Activated T-helper 9 cell treated with anti-CD3 and anti-CD28 coated beads, Interleukin-2, amount 50 U/mL, for 16 hours (primary cell): ENCODE measurements at regions not wholly inside any gene's neighbourhood (a gene's known extent, or its start where the extent isn't known, plus 50 kb on each side); places are given as distances from the start of the nearest gene placed in this dataset.

Source experiments
- DNase-seq: peaks from one replicate; pipeline ENCODE4 v3.0.0-alpha.2; 2020; ENCODE audit warnings: low read depth

DNA sequence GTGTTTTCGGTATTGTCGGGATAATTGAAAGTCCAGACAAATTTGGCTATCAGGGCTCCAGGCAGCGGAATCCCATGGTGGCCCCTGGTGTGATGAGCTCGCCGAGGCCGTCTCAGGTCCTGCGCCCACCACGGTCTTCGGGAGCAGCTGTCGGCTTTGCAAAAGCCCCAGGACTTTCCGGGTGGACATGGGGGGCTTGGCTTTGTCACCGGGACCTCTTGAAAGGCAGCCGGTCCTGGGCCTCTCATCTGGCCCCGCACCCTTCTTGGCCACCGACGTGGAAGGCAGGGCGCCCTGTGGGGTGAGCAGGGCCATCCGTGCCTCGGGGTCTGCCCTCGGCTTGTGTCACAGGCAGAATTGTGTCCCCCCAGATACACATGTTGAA lies 87.1 kb upstream of the ACTRT2 start:
- no peak for DNase-seq

DNA sequence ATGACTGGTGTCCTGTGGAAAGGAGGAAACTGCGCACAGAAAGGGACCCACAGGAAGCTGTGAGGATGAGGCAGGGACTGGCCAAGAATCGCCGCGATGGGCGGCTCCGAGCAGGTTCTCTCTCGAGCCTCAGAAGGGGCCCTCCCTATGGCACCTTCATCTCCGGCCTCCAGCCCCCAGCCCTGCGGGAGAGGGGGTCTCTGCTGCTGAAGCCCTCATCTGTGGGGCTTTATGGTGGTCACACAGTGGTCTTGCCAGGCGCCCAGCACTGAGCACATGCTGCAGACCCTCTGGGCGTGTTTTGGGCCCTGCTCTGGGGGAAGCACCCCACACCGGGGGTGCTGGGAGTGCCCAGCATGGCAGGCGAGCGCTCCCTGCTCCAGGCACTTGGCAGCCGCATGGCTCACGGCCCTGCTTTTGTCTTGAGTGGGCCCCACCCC lies 86.6 kb upstream of the ACTRT2 start:
- DNase-seq = no peak

DNA sequence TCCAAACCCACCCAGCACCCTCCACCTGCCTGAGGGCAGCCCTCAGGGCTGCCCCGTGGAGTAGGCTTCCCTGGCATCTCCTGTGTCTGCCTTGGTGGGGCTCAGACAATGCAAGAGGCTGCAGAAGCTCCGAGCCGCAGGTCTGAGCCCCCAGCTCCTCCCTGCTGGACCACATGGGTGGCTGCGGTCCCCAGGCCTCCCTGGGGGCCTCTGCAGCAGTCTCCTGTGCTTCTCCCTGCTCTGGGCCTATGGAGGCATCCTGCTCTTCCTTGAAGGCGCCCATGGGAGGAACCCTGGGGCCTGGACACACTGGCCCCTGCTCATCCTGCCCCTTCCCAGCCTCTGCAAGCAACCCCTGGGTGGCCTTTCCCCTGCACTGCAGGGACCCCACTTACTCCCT lies 86.1 kb upstream of the ACTRT2 start:
- DNase-seq = no peak

DNA sequence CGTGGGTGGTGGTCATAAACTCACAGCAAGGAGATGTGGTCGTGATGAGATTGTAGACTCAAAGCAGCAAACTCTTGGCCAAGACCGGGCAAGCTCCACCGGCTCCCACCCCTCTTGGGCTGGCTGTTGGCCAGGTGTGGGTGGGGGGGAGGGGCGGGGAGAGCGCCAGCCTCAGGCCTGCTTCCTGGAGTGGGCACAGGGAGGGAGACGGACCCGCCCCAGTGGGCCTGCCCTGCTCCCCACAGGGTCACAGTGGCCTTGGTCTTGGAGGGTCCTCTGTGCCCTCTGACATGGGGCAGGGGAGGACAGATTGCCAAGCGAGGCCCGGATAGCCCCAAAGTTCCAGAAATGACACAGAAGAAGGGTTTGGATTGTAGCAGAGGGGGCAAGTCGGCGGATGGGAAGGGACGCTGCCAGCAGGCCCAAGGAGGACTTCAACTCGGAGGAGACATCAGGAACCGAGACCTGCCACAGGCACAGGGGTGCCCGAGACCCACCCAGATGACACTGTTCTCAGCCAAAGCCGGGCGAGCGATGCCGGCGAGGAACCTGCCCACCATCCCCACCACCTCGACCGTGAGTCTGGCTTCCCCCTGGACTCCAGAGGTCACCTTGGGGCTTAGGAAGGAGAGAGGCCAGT lies 85.4 kb upstream of the ACTRT2 start:
- no peak for DNase-seq

DNA sequence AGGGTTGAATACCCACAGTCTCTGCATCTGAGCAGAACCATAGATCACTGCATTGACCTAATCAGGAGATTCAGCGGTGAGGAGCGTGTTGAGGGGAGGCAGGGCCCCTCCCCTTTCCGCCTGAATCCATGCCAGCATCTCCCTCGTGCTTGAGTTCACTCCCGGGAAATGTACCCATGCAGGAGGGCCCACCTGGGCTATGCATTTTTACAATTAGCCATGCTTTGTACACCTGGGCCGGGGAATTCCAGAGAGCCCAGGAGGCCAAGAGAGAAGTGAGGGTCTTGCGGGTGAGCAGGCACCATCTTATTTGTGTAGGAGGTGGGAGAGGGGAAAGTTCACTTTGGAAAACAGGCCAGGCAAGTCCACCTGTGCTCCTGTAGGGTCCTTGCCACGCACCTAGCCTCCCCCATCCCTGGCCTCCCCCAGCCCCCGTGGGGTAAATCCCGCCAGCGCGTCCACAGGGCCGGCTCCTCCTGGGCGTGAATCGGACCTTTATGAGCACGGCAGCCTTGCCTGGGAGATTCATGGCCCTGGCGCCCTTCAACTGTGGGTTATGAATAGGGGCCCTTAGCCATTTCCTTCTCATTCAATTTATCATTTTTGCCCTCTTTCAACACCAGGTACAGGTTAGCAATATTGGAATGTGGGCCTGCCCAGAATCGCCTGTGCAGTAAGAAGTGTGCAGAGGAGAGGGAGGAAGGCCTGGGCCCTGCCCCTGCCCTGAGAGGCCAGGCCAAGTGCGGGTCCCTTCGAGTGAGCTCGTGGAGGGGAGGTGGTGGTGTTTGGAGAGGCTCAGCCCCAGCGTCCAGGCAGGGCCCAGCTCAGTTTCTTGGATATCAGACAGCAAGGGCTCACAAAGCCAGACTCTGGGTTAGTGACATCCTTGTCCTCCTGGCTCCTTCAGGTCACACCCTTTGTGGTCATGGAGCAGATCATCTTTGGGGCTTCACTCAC lies 84.4 kb upstream of the ACTRT2 start:
- DNase-seq = no peak

DNA sequence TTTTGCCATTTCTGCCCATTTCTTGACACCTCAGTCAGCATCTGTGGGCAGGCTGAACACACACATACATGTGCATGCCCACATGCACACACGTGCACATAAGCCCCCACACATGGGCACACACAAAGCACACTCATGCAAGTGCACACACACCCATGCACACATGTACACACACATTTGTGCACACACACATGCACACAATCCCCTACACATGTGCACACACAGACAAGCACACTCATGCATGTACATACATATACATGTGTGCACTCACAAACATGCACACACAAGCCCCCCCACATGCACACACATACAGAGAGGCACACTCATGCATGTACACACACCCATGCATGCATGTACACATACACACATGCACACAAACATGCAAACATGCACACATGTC lies 83.5 kb upstream of the ACTRT2 start:
- DNase-seq = no peak

DNA sequence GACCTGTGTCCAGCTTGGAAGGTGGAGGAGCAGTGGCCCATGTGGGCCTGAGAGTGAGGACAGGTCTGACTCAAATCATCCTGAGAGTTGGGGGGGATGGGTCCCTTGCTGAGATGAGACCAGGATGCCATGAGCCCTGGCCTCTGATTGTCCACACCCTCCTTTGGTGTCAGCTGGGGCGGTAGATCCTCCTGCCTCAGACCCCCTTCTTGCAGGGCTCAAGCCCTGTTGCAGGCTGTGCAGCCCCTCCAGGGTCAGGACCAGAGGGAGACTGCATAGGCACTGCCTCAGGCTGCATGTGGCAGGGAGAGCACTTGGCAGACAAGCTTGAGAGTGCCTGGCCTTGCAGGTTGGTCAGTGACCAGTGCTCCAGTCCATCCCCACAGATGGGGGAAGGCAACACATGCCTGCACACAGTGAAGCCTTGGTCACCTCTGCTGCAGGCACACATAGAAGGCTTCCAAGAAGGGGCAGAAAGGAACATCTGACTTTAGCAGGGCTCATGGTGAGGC lies 82.2 kb upstream of the ACTRT2 start:
- no peak for DNase-seq

DNA sequence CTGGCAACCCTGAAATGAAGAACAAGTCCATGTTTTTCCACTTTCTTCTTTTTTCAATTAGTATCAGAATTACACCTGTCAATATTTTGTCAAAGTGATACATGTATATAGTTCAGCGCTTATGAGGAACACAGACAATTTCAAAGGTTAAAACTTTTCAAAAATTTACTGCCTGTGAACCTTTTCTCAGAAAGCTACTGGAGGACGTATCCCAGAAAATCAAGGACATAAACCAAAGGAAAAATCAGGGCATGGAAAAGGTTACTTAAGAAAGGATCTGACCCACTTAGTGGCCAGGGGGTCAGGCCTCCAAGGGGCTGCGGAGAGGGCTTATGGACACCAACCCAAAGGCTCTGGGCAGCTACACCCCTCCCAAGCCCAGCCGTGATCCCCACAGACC lies 81.1 kb upstream of the ACTRT2 start:
- DNase-seq = no peak

DNA sequence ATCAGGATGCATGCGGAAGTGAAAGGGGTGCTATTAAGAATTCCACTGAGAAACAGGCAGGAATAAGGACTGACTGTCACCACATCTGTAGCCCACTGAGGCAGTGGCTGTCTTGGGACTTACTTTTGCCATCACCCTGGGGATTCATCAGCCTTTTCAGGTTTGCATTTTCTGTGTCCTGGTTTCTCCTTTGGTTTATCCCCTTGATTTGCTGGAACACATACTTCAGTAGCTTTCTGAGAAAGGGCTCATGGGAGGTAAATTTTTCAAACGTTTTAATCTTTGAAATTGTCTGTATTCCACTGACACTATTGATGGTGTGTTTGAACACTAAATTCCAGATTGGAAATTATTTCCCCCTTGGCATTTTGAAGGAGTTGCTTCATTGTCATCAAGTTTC lies 80.2 kb upstream of the ACTRT2 start:
- no peak for DNase-seq

DNA sequence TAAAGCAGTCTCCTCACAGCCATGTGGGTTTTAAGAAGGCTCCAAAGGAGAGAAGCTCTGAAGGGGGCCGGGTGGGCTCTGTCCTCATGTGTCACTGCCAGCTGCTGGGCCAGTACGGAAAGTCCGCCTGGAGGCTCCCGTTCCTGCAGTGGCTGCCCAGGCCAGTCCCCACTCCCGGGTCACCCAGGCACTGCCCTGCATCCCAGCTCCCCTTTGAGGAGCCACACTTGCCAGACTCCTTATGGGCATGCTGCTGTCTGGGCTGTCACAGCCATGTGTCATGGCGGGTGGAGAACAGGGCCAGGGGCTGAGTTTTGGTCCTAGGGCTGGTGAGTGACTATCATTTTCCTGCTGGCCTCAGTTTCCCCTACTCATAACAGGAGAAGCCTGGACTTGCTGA lies 79.4 kb upstream of the ACTRT2 start:
- no peak for DNase-seq

DNA sequence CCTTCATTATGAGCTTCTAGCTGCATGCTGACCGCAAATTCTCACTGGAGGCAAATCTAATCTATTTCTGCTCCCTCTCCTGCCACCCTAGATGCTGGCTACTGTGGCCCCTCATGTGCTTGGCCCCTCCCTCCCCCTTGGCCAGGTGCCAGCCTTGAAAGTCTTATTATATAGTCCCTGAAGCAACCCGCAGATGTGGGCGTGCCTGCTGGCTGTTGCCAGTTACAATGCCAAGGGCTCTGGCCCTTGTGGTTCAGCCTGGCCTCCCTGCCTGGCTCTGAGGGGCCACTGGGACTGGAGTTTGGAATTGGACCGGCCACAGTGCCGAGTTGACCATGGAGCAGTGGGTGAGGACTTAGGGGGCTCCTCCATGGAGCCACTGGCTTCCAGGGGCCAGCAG lies 78.9 kb upstream of the ACTRT2 start:
- no peak for DNase-seq

DNA sequence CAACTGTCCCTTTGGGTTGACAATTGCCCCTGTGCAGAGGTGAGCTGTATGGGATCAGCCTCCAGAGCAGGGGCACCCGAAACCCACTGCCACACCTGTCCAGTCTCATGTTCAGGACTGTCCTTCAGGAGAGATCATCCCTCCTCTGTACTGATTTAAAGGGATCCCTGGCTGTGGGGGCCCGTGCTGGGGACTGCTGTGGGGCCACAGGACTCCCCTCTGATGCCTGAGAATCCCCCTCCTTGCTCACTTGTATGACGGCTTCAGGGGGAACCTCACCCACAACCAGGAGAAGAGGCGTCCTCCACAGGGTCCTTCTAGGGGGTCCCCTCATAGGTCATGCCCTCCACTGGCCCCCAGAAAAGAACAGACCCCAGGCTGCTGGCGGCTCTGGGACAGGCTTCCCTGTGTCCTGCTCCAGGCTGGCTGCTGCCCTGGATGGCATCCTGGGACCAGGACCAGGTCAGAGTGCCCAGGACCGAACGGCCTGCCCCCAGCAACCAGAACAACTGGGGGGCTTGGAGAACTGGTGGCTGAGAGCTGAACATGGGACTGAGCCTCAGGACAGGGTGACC lies 77.5 kb upstream of the ACTRT2 start:
- DNase-seq = no peak

DNA sequence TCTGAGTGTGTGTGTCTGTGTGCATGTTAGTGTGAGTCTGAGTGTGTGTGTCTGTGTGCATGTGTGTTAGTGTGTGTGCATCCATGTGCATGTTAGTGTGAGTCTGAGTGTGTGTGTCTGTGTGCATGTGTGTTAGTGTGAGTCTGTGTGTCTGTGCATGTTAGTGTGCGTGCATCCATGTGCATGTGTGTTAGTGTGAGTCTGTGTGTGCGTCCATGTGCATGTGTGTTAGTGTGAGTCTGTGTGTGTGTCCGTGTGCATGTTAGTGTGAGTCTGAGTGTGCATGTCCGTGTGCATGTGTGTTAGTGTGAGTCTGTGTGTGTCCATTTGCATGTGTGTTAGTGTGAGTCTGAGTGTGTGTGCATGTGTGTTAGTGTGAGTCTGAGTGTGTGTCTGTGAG lies 76.6 kb upstream of the ACTRT2 start:
- DNase-seq = no peak

DNA sequence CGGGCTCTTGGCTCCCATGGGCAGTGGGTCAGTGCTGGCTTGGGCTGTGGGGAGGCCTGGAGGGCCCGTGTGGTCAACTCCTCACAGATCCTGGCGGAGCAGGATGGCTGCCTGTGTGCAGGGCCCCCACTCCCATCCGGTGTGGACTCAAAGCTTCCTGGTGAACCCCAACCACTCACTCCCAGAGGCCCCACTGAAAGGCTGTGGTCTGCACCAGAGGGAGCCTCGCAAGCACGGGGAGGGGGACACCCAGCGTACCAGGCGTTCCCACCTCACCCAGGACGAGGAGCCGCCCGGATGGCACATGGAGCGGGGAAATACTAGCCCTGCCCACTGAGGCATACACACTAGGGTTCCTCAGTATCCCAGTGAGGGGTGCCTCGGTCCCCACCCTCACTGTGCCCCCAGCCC lies 75.4 kb upstream of the ACTRT2 start:
- DNase-seq = no peak

DNA sequence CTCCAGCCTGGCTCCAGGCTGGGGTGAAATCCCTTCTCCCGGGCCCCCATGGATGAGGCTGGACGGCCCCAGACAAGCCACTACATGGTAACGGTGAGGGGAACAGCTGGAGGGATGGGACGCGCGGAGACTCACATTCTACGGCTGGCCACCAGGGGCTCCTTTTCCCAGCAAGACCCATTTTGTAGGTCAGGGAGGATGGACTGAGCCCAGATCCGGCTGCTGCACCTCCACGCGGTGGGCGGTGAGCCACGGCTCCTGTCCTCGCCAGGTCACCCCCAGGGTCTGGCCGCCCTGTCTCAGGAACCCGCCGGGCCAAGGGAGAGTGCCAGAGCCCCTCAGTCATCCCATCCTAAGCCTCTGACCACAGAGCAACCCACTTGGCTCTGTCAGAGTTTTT lies 75.0 kb upstream of the ACTRT2 start:
- DNase-seq = no peak

DNA sequence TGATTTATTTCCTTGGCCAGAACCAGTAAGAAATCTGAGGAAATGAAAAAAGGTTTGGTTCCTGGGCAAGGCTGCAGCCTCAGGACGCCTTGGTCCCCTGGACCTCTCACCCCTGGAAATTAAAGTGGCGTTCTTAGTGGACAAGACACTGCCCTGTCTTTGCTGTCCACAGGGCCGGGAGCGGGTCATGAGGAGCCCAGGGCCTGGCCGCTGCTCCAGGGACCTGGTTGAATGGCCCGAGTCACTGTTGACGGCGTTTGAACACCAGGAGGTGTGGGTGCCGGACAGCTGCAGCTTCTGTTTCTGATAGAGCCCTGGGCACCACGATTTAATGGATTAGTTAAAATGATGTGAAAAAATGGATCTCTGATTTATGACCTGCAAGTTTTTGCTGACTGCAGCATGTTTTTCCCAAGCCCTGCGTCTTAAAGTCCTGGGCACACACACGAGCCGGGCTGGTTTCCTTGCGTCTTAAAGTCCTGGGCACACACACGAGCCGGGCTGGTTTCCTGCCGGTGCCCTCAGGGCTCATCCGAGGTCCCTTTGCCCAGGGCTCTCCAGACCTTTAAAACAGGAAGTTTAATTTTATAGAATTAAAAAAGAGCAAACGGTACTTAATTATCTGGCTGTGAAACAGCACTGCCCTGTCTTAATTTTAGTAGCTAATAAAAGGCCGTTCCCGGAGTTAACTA lies 74.1 kb upstream of the ACTRT2 start:
- no peak for DNase-seq

DNA sequence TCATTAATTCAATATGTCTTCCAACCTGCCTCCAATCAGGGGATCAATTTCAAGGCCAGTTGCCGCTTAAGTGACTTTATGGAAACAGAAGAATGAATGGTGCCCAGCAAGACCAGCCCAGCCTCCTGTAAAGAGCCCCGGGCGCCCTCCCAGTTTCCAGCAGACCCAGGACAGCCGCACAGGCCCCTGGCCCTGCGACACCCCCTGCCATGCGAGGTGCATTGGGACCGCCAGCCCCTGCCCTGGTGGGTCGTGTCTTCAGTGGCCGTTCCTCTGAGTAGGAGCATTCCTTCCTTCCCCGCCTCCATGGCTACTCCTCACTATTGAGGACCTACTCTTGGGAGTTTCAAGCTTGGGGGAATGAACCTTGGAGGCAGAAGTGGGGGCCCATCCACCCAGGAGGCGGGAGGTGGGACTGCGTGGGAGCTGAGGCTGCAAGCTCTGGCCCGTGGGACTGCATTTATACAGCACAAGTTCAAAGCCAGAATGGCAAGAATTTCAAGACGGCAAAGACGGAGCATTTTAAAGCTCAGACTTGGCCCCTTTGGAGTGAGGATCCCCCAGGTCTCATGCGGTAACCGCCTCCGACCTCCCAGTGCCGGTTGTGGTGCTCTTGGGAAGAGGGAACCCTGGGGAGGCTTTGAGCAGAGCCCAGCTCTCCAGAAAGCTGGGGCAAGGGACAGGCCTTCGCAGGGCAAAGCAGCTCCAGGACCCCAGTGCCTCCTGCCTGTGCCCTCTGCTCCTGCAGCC lies 73.1 kb upstream of the ACTRT2 start:
- DNase-seq = no peak

DNA sequence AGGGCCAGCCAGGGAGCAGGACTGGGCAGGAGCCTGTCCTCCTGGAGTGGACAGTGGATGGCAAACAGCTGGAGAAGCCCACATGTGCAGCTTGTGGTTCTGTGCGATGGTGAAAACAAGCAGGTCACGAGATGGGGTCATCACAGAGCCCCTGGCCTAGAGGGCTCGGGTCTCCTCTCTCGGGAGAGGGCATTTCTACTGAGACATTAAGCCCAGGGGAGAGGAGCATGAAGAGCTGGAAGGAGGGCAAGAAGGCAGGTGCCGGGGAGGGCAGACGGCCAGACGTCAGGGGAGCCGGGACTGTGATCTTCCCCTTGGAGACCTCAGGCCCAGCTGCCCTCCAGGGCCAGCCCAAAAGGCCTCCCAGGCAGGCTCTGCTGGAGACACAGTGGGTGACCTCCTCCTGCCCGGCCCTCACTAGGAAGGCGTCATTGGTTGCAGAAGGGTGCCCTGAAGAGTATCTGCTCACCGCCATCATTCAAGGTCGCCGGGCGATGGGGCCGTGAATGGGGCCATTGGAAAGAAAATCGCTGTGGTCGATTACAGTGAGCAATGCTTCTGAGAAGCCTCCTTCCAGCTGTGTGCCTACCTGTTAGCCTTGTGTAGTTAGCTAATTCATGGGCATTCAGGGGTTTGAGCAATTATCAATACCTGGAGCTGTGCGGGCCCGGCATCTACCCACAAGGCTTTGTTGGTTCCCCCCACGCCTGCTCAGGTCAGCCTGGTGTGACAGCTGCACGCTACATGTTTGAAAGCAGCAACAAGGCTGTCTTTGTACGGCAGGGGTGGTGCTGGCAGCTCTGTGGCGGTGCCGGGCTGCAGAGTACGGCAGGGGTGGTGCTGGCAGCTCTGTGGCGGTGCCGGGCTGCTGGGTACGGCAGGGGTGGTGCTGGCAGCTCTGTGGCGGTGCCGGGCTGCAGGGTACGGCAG lies 72.3 kb upstream of the ACTRT2 start:
- no peak for DNase-seq

DNA sequence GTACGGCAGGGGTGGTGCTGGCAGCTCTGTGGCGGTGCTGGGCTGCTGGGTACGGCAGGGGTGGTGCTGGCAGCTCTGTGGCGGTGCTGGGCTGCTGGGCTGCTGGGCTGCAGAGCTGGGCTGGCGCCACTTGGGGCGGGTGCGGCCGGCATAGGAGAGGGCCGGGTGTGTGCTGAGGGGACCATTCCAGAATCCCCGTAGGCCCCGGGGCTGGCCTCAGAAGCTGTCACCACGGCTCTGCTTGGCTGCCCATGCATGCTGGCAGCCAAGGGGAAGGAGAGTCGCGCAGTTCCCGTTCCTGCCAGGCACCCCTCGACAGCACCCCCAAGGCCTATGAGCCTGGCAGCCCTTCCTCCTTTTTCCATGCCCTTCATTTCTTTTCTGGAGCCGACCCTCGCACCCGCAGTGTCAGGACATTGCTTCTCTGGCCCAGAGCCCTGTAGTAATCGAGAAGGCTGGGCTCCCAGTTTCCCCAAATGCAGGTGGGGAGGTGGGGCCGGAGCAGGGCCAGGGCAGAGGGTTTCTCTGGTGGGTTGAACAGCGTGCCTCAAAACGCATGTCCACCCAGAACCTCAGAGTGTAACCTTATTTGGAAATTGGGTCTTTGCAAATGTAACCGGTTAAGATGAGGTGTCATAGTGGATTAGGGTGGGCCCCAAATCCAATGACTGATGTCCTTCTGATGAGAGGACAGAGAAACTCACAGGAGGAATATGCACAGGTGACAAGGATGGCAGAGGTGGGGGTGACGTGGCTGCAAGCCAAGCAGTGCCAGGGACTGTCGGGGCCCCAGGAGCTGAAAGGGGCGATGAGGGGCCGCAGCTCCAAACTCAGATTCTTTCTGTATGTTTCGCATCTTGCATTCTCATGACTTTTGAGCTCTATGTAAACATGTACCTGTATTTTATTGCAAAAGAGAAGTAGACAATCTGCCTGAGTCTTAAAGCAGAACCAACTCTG lies 71.0 kb upstream of the ACTRT2 start:
- no peak for DNase-seq
